ENCODE measurements at regions not wholly inside any gene's neighbourhood (a gene's known extent, or its start where the extent isn't known, plus 50 kb on each side); places are given as distances from the start of the nearest gene placed in this dataset.
"Not testable (repeated sequence)": the region's sequence is repeated elsewhere in the genome, so short reads cannot be mapped to it uniquely, and the experiment has no call there.

- no peak for DNase-seq
Measured at GRCh38 chr2:207332480-207333212, 166.9 kb upstream of the KLF7 start.

GRCh38 chr2:207333599-207334300, 168.0 kb upstream of the KLF7 start:
- DNase-seq = no peak

GRCh38 chr2:207334301-207334623, 168.5 kb upstream of the KLF7 start:
- DNase-seq = no peak

- peak in 1 of 2 experiments; percentile 59 for DNase-seq
Measured at GRCh38 chr2:207334624-207335371, 169.1 kb upstream of the KLF7 start.

- no peak for DNase-seq
Measured at GRCh38 chr2:207337234-207338219, 171.8 kb upstream of the KLF7 start.

- no peak for DNase-seq
Measured at GRCh38 chr2:207338220-207338607, 172.5 kb upstream of the KLF7 start.

- DNase-seq = no peak
Measured at GRCh38 chr2:207338610-207339009, 172.9 kb upstream of the KLF7 start.

- DNase-seq = no peak
Measured at GRCh38 chr2:207341112-207341750, 175.5 kb upstream of the KLF7 start.

- DNase-seq = no peak
Measured at GRCh38 chr2:207341804-207342203, 176.1 kb upstream of the KLF7 start.

- not testable (repeated sequence) for DNase-seq
Measured at GRCh38 chr2:207344596-207345394, 179.0 kb upstream of the KLF7 start.

GRCh38 chr2:207351171-207351570, 178.6 kb upstream of the CREB1 start:
- no peak for DNase-seq

GRCh38 chr2:207352978-207353671, 176.6 kb upstream of the CREB1 start:
- peak; percentile 45 to 61 for DNase-seq

- no peak for DNase-seq
Measured at GRCh38 chr2:207353836-207354235, 175.9 kb upstream of the CREB1 start.

GRCh38 chr2:207354462-207354861, 175.3 kb upstream of the CREB1 start:
- DNase-seq = no peak

- DNase-seq = no peak
Measured at GRCh38 chr2:207356567-207356966, 173.2 kb upstream of the CREB1 start.

- no peak for DNase-seq
Measured at GRCh38 chr2:207357216-207357615, 172.5 kb upstream of the CREB1 start.

GRCh38 chr2:207362716-207363115, 167.0 kb upstream of the CREB1 start:
- DNase-seq = no peak

- no peak for DNase-seq
Measured at GRCh38 chr2:207363761-207364290, 165.9 kb upstream of the CREB1 start.

- DNase-seq = no peak
Measured at GRCh38 chr2:207370646-207371045, 159.1 kb upstream of the CREB1 start.

GRCh38 chr2:207371877-207372276, 157.9 kb upstream of the CREB1 start:
- DNase-seq = no peak

All from SHP77 (cell line).